AG09319 (cell line): ENCODE measurements at regions not wholly inside any gene's neighbourhood (a gene's known extent, or its start where the extent isn't known, plus 50 kb on each side); places are given as distances from the start of the nearest gene placed in this dataset.

Source experiments
- DNase-seq: peaks from one replicate; pipeline ENCODE4 v3.0.0-alpha.2; 2010; ENCODE audit warnings: low read depth; ENCODE audit errors: extremely low read depth
- TF ChIP-seq, protein P1 (sequence below): IDR thresholded peaks from 2 replicates; pipeline ENCODE4 v1.5.1; 2011; ENCODE audit warnings: low read depth, mild to moderate bottlenecking, inconsistent platforms, low read length, moderate library complexity

DNA sequence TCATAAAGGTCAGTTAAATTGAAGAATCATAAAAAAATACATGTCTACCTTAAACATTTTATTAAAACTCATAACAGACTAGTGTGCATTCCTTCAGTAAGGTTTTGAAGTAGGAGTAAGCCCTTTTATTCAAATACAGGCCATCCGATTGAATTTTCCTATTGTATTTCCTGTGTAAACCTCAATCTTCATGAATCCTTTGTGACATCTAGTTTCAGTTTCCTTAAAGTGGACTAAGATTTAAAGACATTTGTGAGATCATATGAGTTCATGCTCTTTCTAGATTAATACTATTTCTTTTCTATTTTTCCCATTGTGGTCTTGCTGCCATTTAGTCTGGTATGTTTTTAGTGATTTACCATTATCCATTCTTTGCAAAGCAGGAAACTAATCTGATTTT lies 644.7 kb upstream of the BOD1L1 start:
- TF ChIP-seq, protein P1, sequence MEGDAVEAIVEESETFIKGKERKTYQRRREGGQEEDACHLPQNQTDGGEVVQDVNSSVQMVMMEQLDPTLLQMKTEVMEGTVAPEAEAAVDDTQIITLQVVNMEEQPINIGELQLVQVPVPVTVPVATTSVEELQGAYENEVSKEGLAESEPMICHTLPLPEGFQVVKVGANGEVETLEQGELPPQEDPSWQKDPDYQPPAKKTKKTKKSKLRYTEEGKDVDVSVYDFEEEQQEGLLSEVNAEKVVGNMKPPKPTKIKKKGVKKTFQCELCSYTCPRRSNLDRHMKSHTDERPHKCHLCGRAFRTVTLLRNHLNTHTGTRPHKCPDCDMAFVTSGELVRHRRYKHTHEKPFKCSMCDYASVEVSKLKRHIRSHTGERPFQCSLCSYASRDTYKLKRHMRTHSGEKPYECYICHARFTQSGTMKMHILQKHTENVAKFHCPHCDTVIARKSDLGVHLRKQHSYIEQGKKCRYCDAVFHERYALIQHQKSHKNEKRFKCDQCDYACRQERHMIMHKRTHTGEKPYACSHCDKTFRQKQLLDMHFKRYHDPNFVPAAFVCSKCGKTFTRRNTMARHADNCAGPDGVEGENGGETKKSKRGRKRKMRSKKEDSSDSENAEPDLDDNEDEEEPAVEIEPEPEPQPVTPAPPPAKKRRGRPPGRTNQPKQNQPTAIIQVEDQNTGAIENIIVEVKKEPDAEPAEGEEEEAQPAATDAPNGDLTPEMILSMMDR = no peak
- DNase-seq = no peak

DNA sequence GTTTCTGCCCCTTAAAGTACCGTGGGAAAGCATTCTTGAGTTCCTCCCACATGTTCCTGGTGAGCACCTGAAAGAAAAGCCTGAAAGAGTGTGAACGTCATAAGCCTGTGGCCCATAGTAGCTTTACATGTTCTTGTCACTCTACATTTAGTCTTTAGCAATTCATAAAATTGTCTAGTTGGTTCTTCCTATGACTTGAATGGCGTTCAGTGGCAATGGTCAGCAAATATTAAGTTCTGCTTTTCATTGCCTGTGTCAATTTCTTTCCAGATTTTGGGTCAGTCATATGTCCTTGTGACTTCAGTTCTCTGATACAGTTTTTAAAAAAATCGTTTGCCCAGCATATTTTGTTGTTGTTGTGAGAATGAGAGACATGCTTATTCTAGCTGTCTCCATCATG lies 650.0 kb upstream of the BOD1L1 start:
- no peak for DNase-seq
- TF ChIP-seq, protein P1 = no peak

DNA sequence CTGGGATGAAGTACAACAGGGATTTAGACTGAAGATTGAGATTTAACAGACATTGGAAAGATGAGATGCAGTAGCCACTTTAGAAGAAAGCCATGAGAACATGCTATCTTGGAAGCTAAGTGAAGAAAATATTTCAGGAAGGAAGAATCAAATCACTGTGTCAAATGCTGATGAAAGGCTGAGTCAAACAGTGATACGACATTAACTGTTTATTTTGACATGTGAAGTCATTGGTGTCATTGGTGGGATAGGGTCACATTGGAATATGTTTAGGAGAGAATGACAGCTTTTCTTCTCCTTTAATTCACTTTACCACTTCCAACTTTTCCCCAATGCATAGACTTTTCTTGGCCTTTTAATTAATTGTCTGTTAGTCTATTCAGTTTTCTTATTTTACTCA lies 653.0 kb upstream of the BOD1L1 start:
- no peak for DNase-seq
- TF ChIP-seq, protein P1 = no peak

DNA sequence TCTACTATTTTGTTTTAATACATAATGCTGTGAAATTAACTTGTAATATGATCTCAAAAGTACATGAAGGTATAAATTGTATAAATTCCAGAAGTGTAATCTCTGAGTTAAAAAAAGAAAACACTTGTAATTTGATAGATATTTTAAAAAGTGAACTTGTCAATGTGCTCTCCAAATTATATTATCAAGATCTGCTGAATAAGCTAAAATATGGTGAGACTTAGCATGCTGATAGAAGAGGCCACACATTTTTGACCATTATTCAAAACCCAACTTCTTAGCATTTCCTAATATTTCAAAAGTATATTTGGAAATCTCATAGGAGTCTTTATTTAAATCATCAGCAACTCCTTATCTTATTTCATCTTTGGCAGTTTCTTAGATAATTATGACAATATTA lies 657.1 kb upstream of the BOD1L1 start:
- no peak for DNase-seq
- TF ChIP-seq, protein P1 = no peak

DNA sequence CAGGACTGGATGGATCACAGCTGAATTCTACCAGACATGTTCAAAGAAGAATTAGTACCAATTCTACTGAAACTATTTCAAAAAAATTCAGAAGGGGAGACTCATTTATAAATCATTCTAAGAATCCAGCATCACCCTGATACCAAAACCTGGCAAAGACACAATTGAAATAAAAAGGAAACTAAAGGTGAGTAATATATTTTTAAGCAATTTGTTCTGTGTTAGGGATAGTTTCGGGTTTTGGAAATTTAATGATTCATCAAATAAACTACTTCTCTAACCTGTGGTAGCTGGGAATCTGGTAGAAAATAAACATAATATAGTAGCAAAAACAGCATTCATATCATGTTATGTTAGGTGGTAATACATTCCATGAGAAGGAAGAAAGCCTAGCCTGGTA lies 662.2 kb upstream of the BOD1L1 start:
- TF ChIP-seq, protein P1 = no peak

DNA sequence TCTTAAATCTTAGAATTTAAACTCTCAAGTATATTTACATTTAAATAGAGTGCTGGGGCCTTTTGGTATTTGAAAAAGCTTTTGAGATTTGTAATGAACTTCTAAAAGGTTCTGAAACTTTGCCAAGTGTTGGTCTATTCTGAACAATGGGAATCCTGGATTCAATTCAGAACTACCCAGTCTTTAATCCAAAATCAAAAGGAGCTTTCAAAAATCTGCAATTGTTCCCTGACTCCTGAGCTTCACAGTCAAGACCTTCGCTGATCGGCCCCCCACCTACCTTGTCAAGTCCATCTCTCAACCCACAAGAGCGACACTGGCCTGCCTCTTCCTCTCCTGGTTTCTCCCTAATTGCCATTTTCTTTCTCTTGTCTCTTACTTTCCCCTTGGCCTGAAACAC lies 666.1 kb upstream of the BOD1L1 start:
- no peak for DNase-seq
- TF ChIP-seq, protein P1 = no peak

More for the DNA sequence above, 662.2 kb upstream of the BOD1L1 start:
- no peak for DNase-seq

DNA sequence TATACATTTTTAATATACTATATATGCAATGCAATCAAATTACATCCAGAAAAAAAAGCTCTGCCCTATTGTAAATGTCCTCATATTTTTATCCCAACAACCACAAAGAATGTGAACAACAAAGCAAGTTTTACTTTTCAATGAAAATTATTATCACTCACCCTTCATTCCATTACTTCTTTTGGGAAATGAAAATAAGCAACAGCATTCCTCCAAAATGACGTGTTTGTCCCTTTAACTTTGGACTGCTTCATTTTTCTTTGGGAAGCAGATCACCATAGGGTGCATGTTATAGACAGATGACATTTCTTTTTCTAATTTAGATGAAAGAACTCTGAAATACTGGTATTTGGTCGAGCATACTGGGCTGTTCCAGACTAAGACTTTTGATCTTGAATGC lies 667.1 kb upstream of the BOD1L1 start:
- TF ChIP-seq, protein P1 = no peak
- no peak for DNase-seq
